DOHH2 (cell line): ENCODE measurements at regions not wholly inside any gene's neighbourhood (a gene's known extent, or its start where the extent isn't known, plus 50 kb on each side); places are given as distances from the start of the nearest gene placed in this dataset.

Experiments used
- EZH2phosphoT487 ChIP-seq: fragments of 200-600 bp; sonication (generic); IDR thresholded peaks from 2 replicates; pipeline ENCODE4 v1.6.1; 2017; ENCODE audit warnings: borderline replicate concordance, mild to moderate bottlenecking, antibody characterized with exemption, low read length, moderate library complexity, mixed read lengths
- TF ChIP-seq, protein P1 (sequence below): fragments of 200-600 bp; sonication (generic); IDR thresholded peaks from one replicate; pipeline ENCODE4 v1.5.1; 2014; ENCODE audit warnings: antibody characterized with exemption, mild to moderate bottlenecking, low read depth, low read length; ENCODE audit not compliant: poor library complexity, severe bottlenecking

DNA sequence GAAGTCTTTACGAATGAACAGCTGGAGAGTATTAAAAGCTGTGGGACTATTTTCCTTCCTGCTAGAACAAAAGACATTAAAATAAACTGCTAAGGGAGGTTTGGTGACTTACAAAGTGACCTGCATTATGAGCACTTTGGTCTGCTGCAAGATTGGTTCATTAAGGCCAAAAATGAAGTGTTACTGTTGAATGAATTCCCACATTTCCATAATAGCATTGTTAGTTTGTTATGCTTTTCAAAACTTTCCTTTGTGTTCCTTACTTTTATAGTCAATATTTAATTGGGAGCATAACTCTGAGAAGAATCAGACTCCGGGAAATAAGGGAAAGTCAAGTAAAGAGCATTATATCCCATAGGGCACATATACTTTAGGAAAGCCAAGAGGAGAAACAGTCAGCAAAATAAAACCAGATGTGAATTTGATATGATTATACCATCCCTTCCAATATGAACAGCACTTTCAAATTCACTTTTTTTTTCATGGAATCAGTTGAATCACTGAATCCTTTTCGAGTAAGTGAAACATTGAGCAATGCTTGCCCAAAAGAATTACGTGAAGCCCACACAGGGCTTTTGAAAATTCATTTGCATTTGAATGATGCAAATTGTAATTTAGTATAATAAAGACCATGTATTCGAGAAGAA is 112.6 kb downstream of the KCTD12 start:
- TF ChIP-seq, protein P1, sequence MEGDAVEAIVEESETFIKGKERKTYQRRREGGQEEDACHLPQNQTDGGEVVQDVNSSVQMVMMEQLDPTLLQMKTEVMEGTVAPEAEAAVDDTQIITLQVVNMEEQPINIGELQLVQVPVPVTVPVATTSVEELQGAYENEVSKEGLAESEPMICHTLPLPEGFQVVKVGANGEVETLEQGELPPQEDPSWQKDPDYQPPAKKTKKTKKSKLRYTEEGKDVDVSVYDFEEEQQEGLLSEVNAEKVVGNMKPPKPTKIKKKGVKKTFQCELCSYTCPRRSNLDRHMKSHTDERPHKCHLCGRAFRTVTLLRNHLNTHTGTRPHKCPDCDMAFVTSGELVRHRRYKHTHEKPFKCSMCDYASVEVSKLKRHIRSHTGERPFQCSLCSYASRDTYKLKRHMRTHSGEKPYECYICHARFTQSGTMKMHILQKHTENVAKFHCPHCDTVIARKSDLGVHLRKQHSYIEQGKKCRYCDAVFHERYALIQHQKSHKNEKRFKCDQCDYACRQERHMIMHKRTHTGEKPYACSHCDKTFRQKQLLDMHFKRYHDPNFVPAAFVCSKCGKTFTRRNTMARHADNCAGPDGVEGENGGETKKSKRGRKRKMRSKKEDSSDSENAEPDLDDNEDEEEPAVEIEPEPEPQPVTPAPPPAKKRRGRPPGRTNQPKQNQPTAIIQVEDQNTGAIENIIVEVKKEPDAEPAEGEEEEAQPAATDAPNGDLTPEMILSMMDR, result no peak
- TF ChIP-seq EZH2phosphoT487, result no peak
